IPS-18c (cell line): ENCODE measurements at regions not wholly inside any gene's neighbourhood (a gene's known extent, or its start where the extent isn't known, plus 50 kb on each side); places are given as distances from the start of the nearest gene placed in this dataset.

Experiments
- H3K4me3 ChIP-seq: 2 replicates; pipeline ENCODE4 v1.7.0; 2013; ENCODE audit warnings: low read depth, mild to moderate bottlenecking, low read length, moderate library complexity; ENCODE audit not compliant: insufficient read depth
- H3K9me3 ChIP-seq: one replicate; pipeline ENCODE4 v1.6.1; 2013; ENCODE audit warnings: mild to moderate bottlenecking, low read length, moderate library complexity; ENCODE audit not compliant: control insufficient read depth, insufficient read depth

GRCh38 chr5:4042311-4042710 lies 446.7 kb downstream of the IRX1 start:
- Histone ChIP-seq H3K4me3 (no peak overlapping the region), H3K9me3 (peaks cover 2% of the 10 kb centered on the region)

GRCh38 chr5:4043135-4043534 lies 447.5 kb downstream of the IRX1 start:
- Histone ChIP-seq H3K9me3 (peaks cover 2% of the 10 kb centered on the region), H3K4me3 (no peak overlapping the region)

- H3K9me3 ChIP-seq: no peaks in the 10 kb centered on the region
- no peak overlapping the region for H3K4me3 ChIP-seq
Observed at GRCh38 chr5:4044881-4045280, 449.2 kb downstream of the IRX1 start.

GRCh38 chr5:4048398-4048797 lies 452.8 kb downstream of the IRX1 start:
- H3K9me3 ChIP-seq: no peaks in the 10 kb centered on the region
- H3K4me3 ChIP-seq: no peak overlapping the region

- no peaks in the 10 kb centered on the region for H3K9me3 ChIP-seq
- no peak overlapping the region for H3K4me3 ChIP-seq
Observed at GRCh38 chr5:4050203-4050602, 454.6 kb downstream of the IRX1 start.

- Histone ChIP-seq H3K4me3 (no peak overlapping the region), H3K9me3 (no peaks in the 10 kb centered on the region)
Observed at GRCh38 chr5:4053136-4053535, 457.5 kb downstream of the IRX1 start.

- Histone ChIP-seq H3K4me3 (no peak overlapping the region), H3K9me3 (no peaks in the 10 kb centered on the region)
Observed at GRCh38 chr5:4054092-4054491, 458.5 kb downstream of the IRX1 start.

- Histone ChIP-seq H3K9me3 (no peaks in the 10 kb centered on the region), H3K4me3 (no peak overlapping the region)
Observed at GRCh38 chr5:4058899-4059298, 463.3 kb downstream of the IRX1 start.

- H3K9me3 ChIP-seq: no peaks in the 10 kb centered on the region
Observed at GRCh38 chr5:4065472-4066320, 470.1 kb downstream of the IRX1 start.

GRCh38 chr5:4068171-4068570 lies 472.5 kb downstream of the IRX1 start:
- Histone ChIP-seq H3K9me3 (no peaks in the 10 kb centered on the region), H3K4me3 (no peak overlapping the region)

More at GRCh38 chr5:4065472-4066320, 470.1 kb downstream of the IRX1 start:
- no peak overlapping the region for H3K4me3 ChIP-seq

- no peaks in the 10 kb centered on the region for H3K9me3 ChIP-seq
Observed at GRCh38 chr5:4078544-4078943, 482.9 kb downstream of the IRX1 start.

GRCh38 chr5:4079831-4080230 lies 484.2 kb downstream of the IRX1 start:
- Histone ChIP-seq H3K9me3 (no peaks in the 10 kb centered on the region), H3K4me3 (no peak overlapping the region)

More at GRCh38 chr5:4078544-4078943, 482.9 kb downstream of the IRX1 start:
- no peak overlapping the region for H3K4me3 ChIP-seq

- H3K4me3 ChIP-seq: no peak overlapping the region
- H3K9me3 ChIP-seq: no peaks in the 10 kb centered on the region
Observed at GRCh38 chr5:4080370-4080769, 484.7 kb downstream of the IRX1 start.

GRCh38 chr5:4081059-4081458 lies 485.4 kb downstream of the IRX1 start:
- Histone ChIP-seq H3K4me3 (no peak overlapping the region), H3K9me3 (no peaks in the 10 kb centered on the region)

- Histone ChIP-seq H3K4me3 (no peak overlapping the region), H3K9me3 (no peaks in the 10 kb centered on the region)
Observed at GRCh38 chr5:4081466-4081865, 485.8 kb downstream of the IRX1 start.

- no peaks in the 10 kb centered on the region for H3K9me3 ChIP-seq
- no peak overlapping the region for H3K4me3 ChIP-seq
Observed at GRCh38 chr5:4082966-4083564, 487.4 kb downstream of the IRX1 start.

GRCh38 chr5:4083591-4084337 lies 488.1 kb downstream of the IRX1 start:
- Histone ChIP-seq H3K9me3 (no peaks in the 10 kb centered on the region), H3K4me3 (no peak overlapping the region)

- no peaks in the 10 kb centered on the region for H3K9me3 ChIP-seq
- no peak overlapping the region for H3K4me3 ChIP-seq
Observed at GRCh38 chr5:4086081-4086480, 490.4 kb downstream of the IRX1 start.
